Fibroblast of lung (primary cell): ENCODE measurements at regions not wholly inside any gene's neighbourhood (a gene's known extent, or its start where the extent isn't known, plus 50 kb on each side); places are given as distances from the start of the nearest gene placed in this dataset.

Experiments
- DNase-seq, 2 donors: peaks; one replicate each; pipeline versions ENCODE4 v3.0.0 to v3.0.0-alpha.2; 2010; ENCODE audit warnings: low read depth in 2 of 2
- H2AFZ ChIP-seq: 2 replicates; pipeline ENCODE4 v1.5.1; 2012; ENCODE audit warnings: low read length, control low read depth, inconsistent platforms
- H3K27ac ChIP-seq: 2 replicates; pipeline ENCODE4 v1.5.1; 2011; ENCODE audit warnings: low read length, control low read depth; ENCODE audit not compliant: insufficient read depth
- H3K27me3 ChIP-seq: 2 replicates; pipeline ENCODE4 v1.5.1; 2011; ENCODE audit warnings: mild to moderate bottlenecking, low read length; ENCODE audit not compliant: control insufficient read depth, insufficient read depth
- H3K36me3 ChIP-seq: 2 replicates; pipeline ENCODE4 v1.5.1; 2011; ENCODE audit warnings: low read length; ENCODE audit not compliant: control insufficient read depth, insufficient read depth
- H3K4me1 ChIP-seq: 2 replicates; pipeline ENCODE4 v1.5.1; 2011; ENCODE audit warnings: low read length; ENCODE audit not compliant: control insufficient read depth, insufficient read depth; ENCODE audit errors: extremely low read depth
- H3K4me2 ChIP-seq: 2 replicates; pipeline ENCODE4 v1.5.1; 2011; ENCODE audit warnings: low read length, control low read depth; ENCODE audit not compliant: insufficient read depth; ENCODE audit errors: extremely low read depth
- H3K4me3 ChIP-seq, 4 experiments: fragments of 200-600 bp in 1 of 4; sonication (generic) in 1 of 4; replicated peaks in 1 of 4; 2 replicates each; pipeline ENCODE4 v1.5.1; 2011 to 2016; ENCODE audit warnings: low read length in 4 of 4, low read depth in 3 of 4, mild to moderate bottlenecking in 3 of 4, control low read depth in 2 of 4, inconsistent platforms in 1 of 4, mixed read lengths in 1 of 4; ENCODE audit not compliant: insufficient read depth in 1 of 4; ENCODE audit errors: control extremely low read depth in 1 of 4
- H3K79me2 ChIP-seq: 2 replicates; pipeline ENCODE4 v1.5.1; 2012; ENCODE audit warnings: mild to moderate bottlenecking, low read length, inconsistent platforms; ENCODE audit not compliant: control insufficient read depth, insufficient read depth
- H3K9ac ChIP-seq: 2 replicates; pipeline ENCODE4 v1.5.1; 2011; ENCODE audit warnings: mild to moderate bottlenecking, low read length, control low read depth; ENCODE audit not compliant: insufficient read depth
- H3K9me3 ChIP-seq: 2 replicates; pipeline ENCODE4 v1.5.1; 2012; ENCODE audit warnings: low read depth, low read length; ENCODE audit not compliant: control insufficient read depth, insufficient read depth
- H4K20me1 ChIP-seq: 2 replicates; pipeline ENCODE4 v1.5.1; 2011; ENCODE audit warnings: low read length; ENCODE audit not compliant: control insufficient read depth, insufficient read depth; ENCODE audit errors: extremely low read depth
- CTCF ChIP-seq, 2 donors: IDR thresholded peaks in 1 of 2; conservative IDR thresholded peaks in 1 of 2; 1 replicate in 1 of 2; 2 replicates in 1 of 2; pipeline ENCODE4 v1.5.1; 2011 to 2012; ENCODE audit warnings: low read length in 2 of 2, control low read depth in 1 of 2, inconsistent platforms in 1 of 2, low read depth in 1 of 2, mild to moderate bottlenecking in 1 of 2
- EZH2 ChIP-seq: IDR thresholded peaks from 2 replicates; pipeline ENCODE4 v1.5.1; 2012; ENCODE audit warnings: low read length, control low read depth, mild to moderate bottlenecking; ENCODE audit errors: missing control alignments

GRCh38 chr5:115686738-115687074 lies 60.9 kb upstream of the TMED7 start:
- no peak overlapping the region for H3K4me2 ChIP-seq
- no peak overlapping the region for H3K9ac ChIP-seq
- no peak overlapping the region for H3K27ac ChIP-seq
- H3K9me3 ChIP-seq = no peaks in the 10 kb centered on the region
- TF ChIP-seq EZH2 = no peak
- TF ChIP-seq CTCF (conservative IDR thresholded peaks at IDR 0.05 in 1 of 2, IDR thresholded peaks at IDR 0.05 in 1 of 2; ENCODE audit: low read depth in 1 of 2, low read length in 2 of 2) = no peak
- H3K79me2 ChIP-seq = no peaks in the 10 kb centered on the region
- H3K36me3 ChIP-seq = no peaks in the 10 kb centered on the region
- no peaks in the 10 kb centered on the region for H3K27me3 ChIP-seq
- H2AFZ ChIP-seq = no peak overlapping the region
- DNase-seq = peak in 1 of 2 donors; percentile 82
- H3K4me3 ChIP-seq = no peak overlapping the region
- H3K4me1 ChIP-seq = no peaks in the 10 kb centered on the region
- no peaks in the 10 kb centered on the region for H4K20me1 ChIP-seq

GRCh38 chr5:115686051-115686737 lies 60.4 kb upstream of the TMED7 start:
- no peak overlapping the region for H3K9ac ChIP-seq
- H3K79me2 ChIP-seq = no peaks in the 10 kb centered on the region
- no peak for TF ChIP-seq EZH2
- peak; percentile 18 to 74 for DNase-seq
- no peaks in the 10 kb centered on the region for H4K20me1 ChIP-seq
- no peak overlapping the region for H3K4me3 ChIP-seq
- no peak overlapping the region for H3K27ac ChIP-seq
- no peaks in the 10 kb centered on the region for H3K9me3 ChIP-seq
- no peaks in the 10 kb centered on the region for H3K27me3 ChIP-seq
- no peak overlapping the region for H2AFZ ChIP-seq
- H3K36me3 ChIP-seq = no peaks in the 10 kb centered on the region
- H3K4me1 ChIP-seq = no peaks in the 10 kb centered on the region
- H3K4me2 ChIP-seq = no peak overlapping the region

GRCh38 chr5:115685490-115685889 lies 59.7 kb upstream of the TMED7 start:
- H2AFZ ChIP-seq = no peak overlapping the region
- peak in 1 of 2 donors; percentile 50 for DNase-seq

More at GRCh38 chr5:115685490-115685889, 59.7 kb upstream of the TMED7 start:
- no peaks in the 10 kb centered on the region for H3K9me3 ChIP-seq
- H3K4me2 ChIP-seq = no peak overlapping the region
- no peaks in the 10 kb centered on the region for H3K79me2 ChIP-seq
- H3K36me3 ChIP-seq = no peaks in the 10 kb centered on the region
- TF ChIP-seq EZH2 = no peak
- no peak for TF ChIP-seq CTCF (conservative IDR thresholded peaks at IDR 0.05 in 1 of 2, IDR thresholded peaks at IDR 0.05 in 1 of 2; ENCODE audit: low read depth in 1 of 2, low read length in 2 of 2)
- H4K20me1 ChIP-seq = no peaks in the 10 kb centered on the region
- no peaks in the 10 kb centered on the region for H3K27me3 ChIP-seq
- no peak overlapping the region for H3K27ac ChIP-seq
- H3K9ac ChIP-seq = no peak overlapping the region
- H3K4me1 ChIP-seq = no peaks in the 10 kb centered on the region
- H3K4me3 ChIP-seq = no peak overlapping the region
